ENCODE measurements at regions not wholly inside any gene's neighbourhood (a gene's known extent, or its start where the extent isn't known, plus 50 kb on each side); places are given as distances from the start of the nearest gene placed in this dataset.

DNA sequence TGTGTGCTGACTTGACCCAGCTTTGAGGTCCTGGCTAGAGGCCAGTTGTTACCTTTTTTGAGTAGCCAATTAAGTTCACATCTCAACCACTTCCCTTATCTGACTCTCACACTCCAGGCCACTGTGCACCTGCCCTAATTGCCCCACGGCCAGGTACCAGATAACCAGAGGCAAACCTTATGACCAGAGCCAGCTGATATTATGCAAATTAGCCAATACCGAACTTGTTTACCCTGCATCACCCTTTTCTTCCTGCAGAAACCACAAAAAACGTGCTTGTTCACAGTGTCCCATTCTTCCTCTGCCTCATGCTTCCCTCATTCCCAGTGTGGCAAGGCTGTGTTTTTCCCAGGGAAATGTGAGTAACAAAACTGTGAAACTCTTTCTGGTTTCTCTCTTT, 89.3 kb downstream of the HTR1B start:
- TF ChIP-seq, protein P1, sequence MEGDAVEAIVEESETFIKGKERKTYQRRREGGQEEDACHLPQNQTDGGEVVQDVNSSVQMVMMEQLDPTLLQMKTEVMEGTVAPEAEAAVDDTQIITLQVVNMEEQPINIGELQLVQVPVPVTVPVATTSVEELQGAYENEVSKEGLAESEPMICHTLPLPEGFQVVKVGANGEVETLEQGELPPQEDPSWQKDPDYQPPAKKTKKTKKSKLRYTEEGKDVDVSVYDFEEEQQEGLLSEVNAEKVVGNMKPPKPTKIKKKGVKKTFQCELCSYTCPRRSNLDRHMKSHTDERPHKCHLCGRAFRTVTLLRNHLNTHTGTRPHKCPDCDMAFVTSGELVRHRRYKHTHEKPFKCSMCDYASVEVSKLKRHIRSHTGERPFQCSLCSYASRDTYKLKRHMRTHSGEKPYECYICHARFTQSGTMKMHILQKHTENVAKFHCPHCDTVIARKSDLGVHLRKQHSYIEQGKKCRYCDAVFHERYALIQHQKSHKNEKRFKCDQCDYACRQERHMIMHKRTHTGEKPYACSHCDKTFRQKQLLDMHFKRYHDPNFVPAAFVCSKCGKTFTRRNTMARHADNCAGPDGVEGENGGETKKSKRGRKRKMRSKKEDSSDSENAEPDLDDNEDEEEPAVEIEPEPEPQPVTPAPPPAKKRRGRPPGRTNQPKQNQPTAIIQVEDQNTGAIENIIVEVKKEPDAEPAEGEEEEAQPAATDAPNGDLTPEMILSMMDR (IDR thresholded peaks at IDR 0.05; ENCODE audit: poor library complexity), result no peak
- TF ChIP-seq EZH2 (IDR thresholded peaks at IDR 0.05; ENCODE audit: borderline replicate concordance), result no peak

All from hepatocyte (in vitro differentiated cells).